Fibroblast of lung (primary cell): ENCODE measurements at regions not wholly inside any gene's neighbourhood (a gene's known extent, or its start where the extent isn't known, plus 50 kb on each side); places are given as distances from the start of the nearest gene placed in this dataset.

Source experiments
- DNase-seq, 2 donors: peaks; one replicate each; pipeline versions ENCODE4 v3.0.0 to v3.0.0-alpha.2; 2010; ENCODE audit warnings: low read depth in 2 of 2
- H2AFZ ChIP-seq: 2 replicates; pipeline ENCODE4 v1.5.1; 2012; ENCODE audit warnings: low read length, control low read depth, inconsistent platforms
- H3K27ac ChIP-seq: 2 replicates; pipeline ENCODE4 v1.5.1; 2011; ENCODE audit warnings: low read length, control low read depth; ENCODE audit not compliant: insufficient read depth
- H3K27me3 ChIP-seq: 2 replicates; pipeline ENCODE4 v1.5.1; 2011; ENCODE audit warnings: mild to moderate bottlenecking, low read length; ENCODE audit not compliant: control insufficient read depth, insufficient read depth
- H3K36me3 ChIP-seq: 2 replicates; pipeline ENCODE4 v1.5.1; 2011; ENCODE audit warnings: low read length; ENCODE audit not compliant: control insufficient read depth, insufficient read depth
- H3K4me1 ChIP-seq: 2 replicates; pipeline ENCODE4 v1.5.1; 2011; ENCODE audit warnings: low read length; ENCODE audit not compliant: control insufficient read depth, insufficient read depth; ENCODE audit errors: extremely low read depth
- H3K4me2 ChIP-seq: 2 replicates; pipeline ENCODE4 v1.5.1; 2011; ENCODE audit warnings: low read length, control low read depth; ENCODE audit not compliant: insufficient read depth; ENCODE audit errors: extremely low read depth
- H3K4me3 ChIP-seq, 4 experiments: fragments of 200-600 bp in 1 of 4; sonication (generic) in 1 of 4; replicated peaks in 1 of 4; 2 replicates each; pipeline ENCODE4 v1.5.1; 2011 to 2016; ENCODE audit warnings: low read length in 4 of 4, low read depth in 3 of 4, mild to moderate bottlenecking in 3 of 4, control low read depth in 2 of 4, inconsistent platforms in 1 of 4, mixed read lengths in 1 of 4; ENCODE audit not compliant: insufficient read depth in 1 of 4; ENCODE audit errors: control extremely low read depth in 1 of 4
- H3K79me2 ChIP-seq: 2 replicates; pipeline ENCODE4 v1.5.1; 2012; ENCODE audit warnings: mild to moderate bottlenecking, low read length, inconsistent platforms; ENCODE audit not compliant: control insufficient read depth, insufficient read depth
- H3K9ac ChIP-seq: 2 replicates; pipeline ENCODE4 v1.5.1; 2011; ENCODE audit warnings: mild to moderate bottlenecking, low read length, control low read depth; ENCODE audit not compliant: insufficient read depth
- H3K9me3 ChIP-seq: 2 replicates; pipeline ENCODE4 v1.5.1; 2012; ENCODE audit warnings: low read depth, low read length; ENCODE audit not compliant: control insufficient read depth, insufficient read depth
- H4K20me1 ChIP-seq: 2 replicates; pipeline ENCODE4 v1.5.1; 2011; ENCODE audit warnings: low read length; ENCODE audit not compliant: control insufficient read depth, insufficient read depth; ENCODE audit errors: extremely low read depth
- CTCF ChIP-seq, 2 donors: IDR thresholded peaks in 1 of 2; conservative IDR thresholded peaks in 1 of 2; 1 replicate in 1 of 2; 2 replicates in 1 of 2; pipeline ENCODE4 v1.5.1; 2011 to 2012; ENCODE audit warnings: low read length in 2 of 2, control low read depth in 1 of 2, inconsistent platforms in 1 of 2, low read depth in 1 of 2, mild to moderate bottlenecking in 1 of 2
- EZH2 ChIP-seq: IDR thresholded peaks from 2 replicates; pipeline ENCODE4 v1.5.1; 2012; ENCODE audit warnings: low read length, control low read depth, mild to moderate bottlenecking; ENCODE audit errors: missing control alignments

GRCh38 chr10:128215733-128216132, 89.5 kb upstream of the MKI67 start:
- H2AFZ ChIP-seq, result no peak overlapping the region
- TF ChIP-seq EZH2 (no peak), CTCF (conservative IDR thresholded peaks at IDR 0.05 in 1 of 2, IDR thresholded peaks at IDR 0.05 in 1 of 2; ENCODE audit: low read depth in 1 of 2, low read length in 2 of 2) (no peak)

GRCh38 chr10:128217136-128217535, 90.9 kb upstream of the MKI67 start:
- Histone ChIP-seq H3K4me1 (no peaks in the 10 kb centered on the region), H4K20me1 (no peaks in the 10 kb centered on the region), H3K4me3 (no peak overlapping the region), H3K9me3 (no peaks in the 10 kb centered on the region), H3K4me2 (no peak overlapping the region), H3K79me2 (no peaks in the 10 kb centered on the region), H3K9ac (no peak overlapping the region), H3K27ac (no peak overlapping the region), H2AFZ (no peak overlapping the region), H3K27me3 (no peaks in the 10 kb centered on the region), H3K36me3 (no peaks in the 10 kb centered on the region)
- no peak for TF ChIP-seq EZH2
- no peak for TF ChIP-seq CTCF (conservative IDR thresholded peaks at IDR 0.05 in 1 of 2, IDR thresholded peaks at IDR 0.05 in 1 of 2; ENCODE audit: low read depth in 1 of 2, low read length in 2 of 2)
- DNase-seq, result no peak

More at GRCh38 chr10:128215733-128216132, 89.5 kb upstream of the MKI67 start:
- no peak overlapping the region for H3K27ac ChIP-seq
- no peak overlapping the region for H3K4me3 ChIP-seq
- no peaks in the 10 kb centered on the region for H3K27me3 ChIP-seq
- H3K79me2 ChIP-seq, result no peaks in the 10 kb centered on the region
- no peaks in the 10 kb centered on the region for H3K36me3 ChIP-seq
- H4K20me1 ChIP-seq, result no peaks in the 10 kb centered on the region
- H3K9me3 ChIP-seq, result no peaks in the 10 kb centered on the region
- H3K4me2 ChIP-seq, result no peak overlapping the region
- H3K9ac ChIP-seq, result no peak overlapping the region
- no peaks in the 10 kb centered on the region for H3K4me1 ChIP-seq
- DNase-seq, result no peak

GRCh38 chr10:128218161-128218560, 91.9 kb upstream of the MKI67 start:
- H3K4me3 ChIP-seq, result no peak overlapping the region
- no peak overlapping the region for H3K27ac ChIP-seq
- no peaks in the 10 kb centered on the region for H4K20me1 ChIP-seq
- H3K9ac ChIP-seq, result no peak overlapping the region
- TF ChIP-seq EZH2 (no peak), CTCF (conservative IDR thresholded peaks at IDR 0.05 in 1 of 2, IDR thresholded peaks at IDR 0.05 in 1 of 2; ENCODE audit: low read depth in 1 of 2, low read length in 2 of 2) (no peak)
- H3K4me2 ChIP-seq, result no peak overlapping the region
- no peaks in the 10 kb centered on the region for H3K36me3 ChIP-seq
- H2AFZ ChIP-seq, result no peak overlapping the region
- no peaks in the 10 kb centered on the region for H3K9me3 ChIP-seq
- no peaks in the 10 kb centered on the region for H3K27me3 ChIP-seq
- H3K4me1 ChIP-seq, result no peaks in the 10 kb centered on the region
- H3K79me2 ChIP-seq, result no peaks in the 10 kb centered on the region
- no peak for DNase-seq
